ENCODE measurements at regions not wholly inside any gene's neighbourhood (a gene's known extent, or its start where the extent isn't known, plus 50 kb on each side); places are given as distances from the start of the nearest gene placed in this dataset.
A peak's percentile ranks its signal among the peaks of the same experiment; 100 is the strongest.
"Not testable (repeated sequence)": the region's sequence is repeated elsewhere in the genome, so short reads cannot be mapped to it uniquely, and the experiment has no call there.

- DNase-seq (ENCODE audit: low spot score), result no peak
These were observed 61.5 kb downstream of the PRSS23 start for GRCh38 chr11:86861810-86862209.

- DNase-seq (ENCODE audit: low spot score), result no peak
These were observed 63.1 kb downstream of the PRSS23 start for GRCh38 chr11:86863476-86863875.

GRCh38 chr11:86865436-86865835 is 65.1 kb downstream of the PRSS23 start:
- no peak for DNase-seq (ENCODE audit: low spot score)

- DNase-seq (ENCODE audit: low spot score), result no peak
These were observed 69.2 kb downstream of the PRSS23 start for GRCh38 chr11:86869531-86869930.

DNA sequence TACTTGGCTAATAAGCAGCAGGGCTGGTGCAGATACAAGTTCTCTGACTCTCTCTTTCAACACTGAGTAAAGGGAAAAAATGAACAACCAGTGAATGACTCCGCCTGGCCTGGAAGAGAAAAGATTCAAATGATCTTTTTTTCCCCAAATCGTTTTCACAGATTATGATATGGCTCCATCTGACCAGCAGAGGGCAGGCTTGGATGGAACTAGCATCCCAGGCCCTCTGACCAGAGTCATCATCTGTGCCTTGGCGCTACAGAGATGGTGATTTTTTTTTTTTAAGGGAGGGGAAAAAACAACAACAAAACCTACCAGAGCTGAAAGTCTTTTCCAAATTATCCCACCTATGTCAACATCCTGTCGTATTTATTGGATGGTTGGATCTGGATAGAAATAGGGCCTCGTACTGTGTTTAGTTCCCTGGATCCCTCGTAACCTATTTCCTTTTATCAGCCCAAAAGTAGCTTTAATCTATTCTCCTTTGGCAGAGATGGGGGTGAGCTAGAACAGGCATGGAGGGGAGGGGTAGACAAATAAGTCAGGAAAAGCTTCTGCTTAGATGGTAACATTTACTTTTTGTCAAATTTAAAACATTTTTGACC is 69.7 kb downstream of the PRSS23 start:
- peak; percentile 45 for DNase-seq (ENCODE audit: low spot score)

GRCh38 chr11:86873573-86874083 is 73.3 kb downstream of the PRSS23 start:
- DNase-seq (ENCODE audit: low spot score), result no peak

DNA sequence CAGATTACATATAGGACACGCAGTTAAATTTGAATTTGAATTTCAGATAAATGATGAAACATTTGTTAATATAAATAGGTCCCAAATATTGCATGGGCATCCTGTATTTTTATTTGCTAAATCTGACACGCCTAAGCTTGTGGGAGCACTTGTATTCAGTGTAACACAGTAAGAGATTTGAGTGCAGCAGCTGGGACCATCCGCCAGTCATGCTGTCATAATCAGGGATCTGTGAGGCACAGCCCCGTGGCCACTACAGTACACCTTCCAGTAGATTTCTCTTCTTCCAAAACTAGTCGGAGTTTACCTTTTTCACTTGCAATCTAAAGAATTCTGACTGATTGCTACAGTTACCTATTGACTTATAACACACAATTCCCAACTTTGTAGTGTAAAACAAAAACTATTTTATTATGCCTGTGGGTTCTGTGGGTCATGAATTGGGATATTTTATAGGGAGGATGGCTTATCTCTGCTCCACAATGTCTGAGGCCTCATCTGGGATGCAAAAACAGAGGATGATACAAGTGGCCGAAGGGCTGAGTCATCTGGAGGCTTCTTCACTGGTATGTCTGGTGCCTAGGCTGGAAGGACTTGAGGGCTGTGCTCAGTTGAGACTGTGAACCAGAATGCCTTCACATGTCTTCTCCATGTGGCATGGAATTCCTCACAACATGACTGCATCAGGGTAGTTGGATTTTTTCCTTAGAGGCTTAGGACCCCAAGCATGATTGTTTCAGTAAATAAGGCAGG is 74.1 kb downstream of the PRSS23 start:
- DNase-seq (ENCODE audit: low spot score), result no peak

DNA sequence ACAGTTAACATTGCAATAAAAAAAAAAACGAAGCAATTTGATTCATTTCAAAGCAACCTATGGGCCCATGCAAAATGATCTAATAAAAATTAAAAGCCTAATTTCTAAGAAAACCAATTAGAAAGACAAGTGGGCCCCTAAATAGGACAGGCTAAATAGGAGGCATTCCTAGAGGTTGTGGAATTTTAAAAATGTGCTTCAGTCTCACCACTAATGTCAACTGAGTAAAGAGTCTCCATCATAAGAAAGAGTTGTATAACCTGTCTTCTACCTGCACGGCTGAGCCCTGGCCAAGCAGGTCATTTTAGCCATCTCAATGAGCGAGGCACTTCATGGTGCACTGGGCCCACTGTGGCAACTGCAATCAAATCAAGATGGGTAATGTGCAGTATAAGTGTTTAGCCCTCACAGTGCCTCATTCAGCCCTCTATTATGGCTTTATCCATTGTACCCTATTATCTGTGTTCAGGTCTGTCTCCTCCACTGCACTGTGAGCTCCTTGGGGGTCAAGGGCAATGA is 76.4 kb downstream of the PRSS23 start:
- no peak for DNase-seq (ENCODE audit: low spot score)

- DNase-seq (ENCODE audit: low spot score), result no peak
These were observed 77.2 kb downstream of the PRSS23 start for GRCh38 chr11:86877503-86877902.

DNA sequence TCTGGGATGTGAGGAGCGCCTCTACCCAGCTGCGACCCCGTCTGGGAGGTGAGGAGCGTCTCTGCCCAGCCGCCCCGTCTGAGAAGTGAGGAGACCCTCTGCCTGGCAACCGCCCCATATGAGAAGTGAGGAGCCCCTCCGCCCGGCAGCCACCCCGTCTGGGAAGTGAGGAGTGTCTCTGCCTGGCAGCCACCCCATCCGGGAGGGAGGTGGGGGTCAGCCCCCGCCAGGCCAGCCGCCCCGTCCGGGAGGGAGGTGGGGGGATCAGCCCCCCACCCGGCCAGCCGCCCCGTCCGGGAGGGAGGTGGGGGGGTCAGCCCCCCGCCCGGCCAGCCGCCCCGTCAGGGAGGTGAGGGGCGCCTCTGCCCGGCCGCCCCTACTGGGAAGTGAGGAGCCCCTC is 76.0 kb downstream of the FZD4 start:
- not testable (repeated sequence) for DNase-seq (ENCODE audit: low spot score)

DNA sequence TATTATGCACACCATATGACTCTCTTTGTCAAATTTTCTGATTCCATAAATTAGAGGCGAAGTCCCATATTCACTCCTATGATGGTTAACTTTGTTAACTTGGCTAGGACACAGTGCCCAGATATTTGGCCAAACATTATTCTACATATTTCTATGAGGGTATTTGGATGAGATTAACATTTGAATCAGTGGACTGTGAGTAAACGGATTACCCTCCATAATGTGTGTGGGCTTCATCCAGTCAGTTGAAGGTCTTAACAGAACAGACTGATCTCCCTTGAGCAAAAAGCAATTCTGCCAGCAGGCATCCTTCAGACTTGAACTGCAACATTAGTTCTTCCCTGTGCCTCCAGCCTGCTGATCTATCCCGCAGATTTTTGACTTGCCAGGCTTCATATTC is 69.9 kb downstream of the FZD4 start:
- DNase-seq (ENCODE audit: low spot score), result no peak

DNA sequence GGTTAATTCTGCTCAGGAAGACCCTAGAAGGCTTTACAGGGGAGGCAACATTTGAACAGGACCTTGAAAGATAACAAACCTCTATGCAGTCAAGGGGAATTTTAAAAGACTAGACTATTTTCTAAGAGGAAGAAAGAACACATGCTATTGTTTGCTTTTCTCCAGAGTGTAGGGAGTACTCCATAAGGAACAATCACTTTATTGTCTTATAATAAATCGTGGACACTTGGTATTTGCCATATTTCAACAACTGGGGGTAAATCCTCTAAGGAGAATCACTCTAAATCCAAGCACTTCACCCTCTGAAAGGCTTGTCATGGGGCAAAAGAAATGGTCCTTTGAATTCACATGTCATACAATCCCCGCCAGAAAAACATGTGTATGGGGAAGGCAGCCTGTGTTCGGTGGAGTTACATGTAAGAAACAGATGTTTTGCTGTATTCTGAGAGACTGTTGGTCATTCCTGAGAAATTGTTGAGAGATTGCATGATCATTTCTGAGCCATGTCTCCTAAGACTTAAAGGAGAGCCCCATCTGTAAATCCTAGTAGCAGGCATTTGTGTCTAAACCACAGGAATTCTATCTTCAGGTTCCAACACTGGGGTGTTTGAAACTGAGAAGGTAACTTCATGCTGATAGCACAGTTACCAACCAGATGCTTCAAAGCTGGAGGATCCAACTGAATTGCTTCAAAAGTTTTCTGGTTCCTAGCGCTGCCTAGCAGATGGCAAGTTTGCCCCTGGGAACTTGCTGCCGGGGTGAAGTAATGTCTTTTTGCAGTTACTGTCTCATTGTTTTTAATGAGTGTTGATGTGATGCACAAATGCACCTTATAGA is 66.8 kb downstream of the FZD4 start:
- DNase-seq (ENCODE audit: low spot score), result peak; percentile 13

DNA sequence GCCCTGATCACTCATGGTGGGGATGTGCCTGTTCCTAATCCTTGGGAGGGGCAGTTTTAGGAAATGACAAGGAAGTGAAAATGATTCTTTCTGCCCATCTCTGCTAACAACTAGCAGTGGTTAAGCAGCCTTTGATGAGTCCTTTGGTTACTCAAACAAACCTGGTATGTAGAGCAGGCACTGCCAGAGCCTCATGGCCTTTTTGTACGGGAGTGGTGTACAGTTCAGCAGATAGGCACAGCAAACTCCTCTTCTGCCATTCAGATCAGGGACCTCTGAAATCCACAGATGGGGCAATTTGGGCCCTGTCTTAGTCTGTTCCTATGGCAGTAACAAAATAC is 66.2 kb downstream of the FZD4 start:
- DNase-seq (ENCODE audit: low spot score), result no peak

DNA sequence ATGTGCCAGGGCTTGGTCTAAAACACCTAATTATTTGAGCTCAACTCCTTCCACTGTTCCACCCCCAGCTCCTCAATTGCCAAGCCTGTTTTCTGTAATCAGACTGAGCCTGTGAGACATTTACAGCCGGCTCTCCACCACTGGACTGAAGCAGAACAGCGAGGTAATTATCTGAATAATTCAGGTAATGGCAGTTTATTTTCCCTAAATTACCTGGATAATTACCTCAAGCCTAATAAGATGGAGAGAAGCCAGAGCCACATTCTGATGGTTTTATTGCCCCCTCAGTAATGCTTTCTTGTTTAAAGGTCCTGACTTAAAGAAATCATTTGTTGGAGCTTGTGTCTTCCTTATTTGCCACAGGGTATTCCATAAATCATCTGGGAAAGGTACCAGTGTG is 64.2 kb downstream of the FZD4 start:
- no peak for DNase-seq (ENCODE audit: low spot score)

- DNase-seq (ENCODE audit: low spot score), result no peak
These were observed 62.0 kb downstream of the FZD4 start for GRCh38 chr11:86893235-86893634.
